Upper lobe of right lung (tissue), 1 donor: ENCODE measurements at regions not wholly inside any gene's neighbourhood (a gene's known extent, or its start where the extent isn't known, plus 50 kb on each side); places are given as distances from the start of the nearest gene placed in this dataset.

Experiments used
- ATAC-seq: fragments of 200-7000 bp; cut with Tn5 transposase; one replicate; pipeline ENCODE4 v1.9.1; 2020; ENCODE audit warnings: mild to moderate bottlenecking, moderate library complexity
- DNase-seq: peaks from one replicate; pipeline ENCODE4 v3.0.0-alpha.2; 2020
- H3K27ac ChIP-seq: fragments of 200-600 bp; one replicate; pipeline ENCODE4 v1.8.0; 2022
- H3K27me3 ChIP-seq: fragments of 200-600 bp; one replicate; pipeline ENCODE4 v1.8.0; 2022; ENCODE audit warnings: mild to moderate bottlenecking
- H3K36me3 ChIP-seq: fragments of 200-600 bp; one replicate; pipeline ENCODE4 v1.8.0; 2022
- H3K4me1 ChIP-seq: fragments of 200-600 bp; one replicate; pipeline ENCODE4 v1.8.0; 2022
- H3K4me3 ChIP-seq: fragments of 200-600 bp; one replicate; pipeline ENCODE4 v1.8.0; 2022; ENCODE audit warnings: mild to moderate bottlenecking
- H3K9me3 ChIP-seq: fragments of 200-600 bp; one replicate; pipeline ENCODE4 v1.8.0; 2022
- CTCF ChIP-seq: fragments of 200-600 bp; IDR thresholded peaks from one replicate; pipeline ENCODE4 v1.8.0; 2022; ENCODE audit warnings: antibody characterized with exemption
- intact Hi-C: fragments of 100-400 bp; cut with DNase I; formaldehyde crosslinking; loops from one replicate; pipeline ENCODE4 v1.11.0; 2022
- donor health status: DM: no; HTN: yes; CAD: no; lungs with severe emphysema.

GRCh38 chr9:108681851-108682590, 173.8 kb downstream of the ACTL7B start:
- no peaks in the 10 kb centered on the region for H3K4me1 ChIP-seq
- DNase-seq (no peak), ATAC-seq (no peak)
- H3K9me3 ChIP-seq = no peaks in the 10 kb centered on the region
- H3K27me3 ChIP-seq = no peaks in the 10 kb centered on the region
- no peak overlapping the region for H3K4me3 ChIP-seq
- intact Hi-C loops = no loop called here
- H3K27ac ChIP-seq = no peak overlapping the region
- H3K36me3 ChIP-seq = no peaks in the 10 kb centered on the region
- TF ChIP-seq CTCF = no peak

GRCh38 chr9:108680946-108681345, 174.8 kb downstream of the ACTL7B start:
- intact Hi-C loops = no loop called here
- Histone ChIP-seq H3K9me3 (no peaks in the 10 kb centered on the region), H3K27ac (no peak overlapping the region), H3K27me3 (no peaks in the 10 kb centered on the region), H3K4me1 (no peaks in the 10 kb centered on the region), H3K36me3 (no peaks in the 10 kb centered on the region), H3K4me3 (no peak overlapping the region)
- no peak for TF ChIP-seq CTCF
- ATAC-seq (no peak), DNase-seq (no peak)

GRCh38 chr9:108677776-108678175, 178.0 kb downstream of the ACTL7B start:
- no peak for TF ChIP-seq CTCF
- H3K27ac ChIP-seq = no peak overlapping the region
- no peaks in the 10 kb centered on the region for H3K27me3 ChIP-seq
- H3K4me1 ChIP-seq = no peaks in the 10 kb centered on the region
- DNase-seq (no peak), ATAC-seq (no peak)
- H3K4me3 ChIP-seq = no peak overlapping the region
- intact Hi-C loops = no loop called here
- H3K9me3 ChIP-seq = no peaks in the 10 kb centered on the region
- no peaks in the 10 kb centered on the region for H3K36me3 ChIP-seq

- Histone ChIP-seq H3K9me3 (no peaks in the 10 kb centered on the region), H3K27me3 (no peaks in the 10 kb centered on the region), H3K4me3 (no peak overlapping the region), H3K4me1 (no peaks in the 10 kb centered on the region), H3K27ac (no peak overlapping the region), H3K36me3 (no peaks in the 10 kb centered on the region)
- no peak for ATAC-seq
- no peak for TF ChIP-seq CTCF
- no peak for DNase-seq
- intact Hi-C loops = no loop called here
These were observed 179.4 kb downstream of the ACTL7B start for GRCh38 chr9:108676355-108676754.

DNA sequence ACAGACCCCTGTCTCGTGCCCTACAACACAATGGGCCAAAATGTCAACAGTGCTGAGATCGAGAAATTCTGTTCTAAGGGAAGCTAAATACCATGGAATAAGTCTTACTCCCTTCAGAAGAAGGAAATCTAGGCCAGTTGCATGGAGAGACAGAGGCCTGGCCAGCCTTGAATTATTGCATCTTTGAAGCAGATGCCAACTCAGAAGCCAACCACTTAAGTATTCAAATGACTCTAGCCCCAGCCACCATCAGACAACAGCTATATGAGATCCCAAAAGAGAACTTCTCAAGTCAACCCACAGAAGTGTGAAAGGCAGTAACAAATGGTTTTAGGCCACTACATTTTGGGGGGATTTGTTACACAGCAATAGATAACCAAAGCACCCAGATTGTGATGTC, 180.1 kb downstream of the ACTL7B start:
- Histone ChIP-seq H3K4me1 (no peaks in the 10 kb centered on the region), H3K9me3 (no peaks in the 10 kb centered on the region), H3K4me3 (no peak overlapping the region), H3K27ac (no peak overlapping the region), H3K36me3 (no peaks in the 10 kb centered on the region), H3K27me3 (no peaks in the 10 kb centered on the region)
- ATAC-seq (no peak), DNase-seq (no peak)
- TF ChIP-seq CTCF = no peak
- intact Hi-C loops = no loop called here
